Upper lobe of right lung (tissue), 1 donor: ENCODE measurements at regions not wholly inside any gene's neighbourhood (a gene's known extent, or its start where the extent isn't known, plus 50 kb on each side); places are given as distances from the start of the nearest gene placed in this dataset.

Experiments
- ATAC-seq: fragments of 200-7000 bp; cut with Tn5 transposase; one replicate; pipeline ENCODE4 v1.9.1; 2020; ENCODE audit warnings: mild to moderate bottlenecking, moderate library complexity
- DNase-seq: peaks from one replicate; pipeline ENCODE4 v3.0.0-alpha.2; 2020
- H3K27ac ChIP-seq: fragments of 200-600 bp; one replicate; pipeline ENCODE4 v1.8.0; 2022
- H3K27me3 ChIP-seq: fragments of 200-600 bp; one replicate; pipeline ENCODE4 v1.8.0; 2022; ENCODE audit warnings: mild to moderate bottlenecking
- H3K36me3 ChIP-seq: fragments of 200-600 bp; one replicate; pipeline ENCODE4 v1.8.0; 2022
- H3K4me1 ChIP-seq: fragments of 200-600 bp; one replicate; pipeline ENCODE4 v1.8.0; 2022
- H3K4me3 ChIP-seq: fragments of 200-600 bp; one replicate; pipeline ENCODE4 v1.8.0; 2022; ENCODE audit warnings: mild to moderate bottlenecking
- H3K9me3 ChIP-seq: fragments of 200-600 bp; one replicate; pipeline ENCODE4 v1.8.0; 2022
- CTCF ChIP-seq: fragments of 200-600 bp; IDR thresholded peaks from one replicate; pipeline ENCODE4 v1.8.0; 2022; ENCODE audit warnings: antibody characterized with exemption
- intact Hi-C: fragments of 100-400 bp; cut with DNase I; formaldehyde crosslinking; loops from one replicate; pipeline ENCODE4 v1.11.0; 2022
- donor health status: DM: no; HTN: yes; CAD: no; lungs with severe emphysema.

DNA sequence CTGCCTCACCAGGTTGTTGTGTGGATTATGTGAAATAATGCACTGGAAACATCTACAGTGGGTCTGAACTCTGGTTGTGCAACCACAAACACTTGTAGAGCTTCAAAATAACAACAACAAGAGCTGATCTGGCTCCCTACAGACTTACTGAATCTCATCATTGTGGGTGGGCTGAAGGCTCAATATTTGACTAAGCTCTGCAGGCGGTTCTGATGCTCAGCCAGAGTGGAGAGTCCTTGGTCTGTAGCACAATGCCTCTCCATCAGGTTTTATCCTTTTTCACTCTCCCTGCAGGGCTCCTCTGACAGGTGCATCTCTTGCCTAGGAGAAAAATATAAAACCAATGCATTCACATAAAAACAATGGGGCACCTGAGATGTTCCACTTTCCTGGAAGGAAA, 456.3 kb upstream of the ONECUT1 start:
- ATAC-seq (no peak), DNase-seq (no peak)
- no peak overlapping the region for H3K4me3 ChIP-seq
- H3K36me3 ChIP-seq, result no peaks in the 10 kb centered on the region
- no peaks in the 10 kb centered on the region for H3K9me3 ChIP-seq
- no peak overlapping the region for H3K27ac ChIP-seq
- intact Hi-C loops, result no loop called here
- TF ChIP-seq CTCF, result no peak
- no peaks in the 10 kb centered on the region for H3K4me1 ChIP-seq
- no peaks in the 10 kb centered on the region for H3K27me3 ChIP-seq

DNA sequence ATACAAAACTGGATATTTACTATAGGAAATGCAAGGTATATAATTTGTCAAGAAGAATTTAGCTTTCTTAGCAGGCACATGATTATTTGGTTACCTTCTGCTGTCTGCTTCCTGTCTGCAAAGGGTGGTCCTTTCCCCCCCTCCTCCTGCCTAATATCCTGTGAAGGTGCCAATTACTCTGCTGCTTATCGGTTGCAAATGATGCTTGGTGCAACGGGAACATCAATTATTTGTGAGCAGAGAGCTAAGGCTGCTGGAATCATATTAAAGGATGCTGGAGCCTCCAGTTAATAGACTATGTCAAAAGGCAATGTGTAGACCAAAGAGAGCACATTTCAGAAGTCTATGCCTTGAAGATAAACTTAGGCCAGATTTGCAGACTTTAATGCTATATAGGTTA, 443.7 kb upstream of the ONECUT1 start:
- H3K4me3 ChIP-seq, result no peak overlapping the region
- no peak for TF ChIP-seq CTCF
- intact Hi-C loops, result no loop called here
- ATAC-seq (no peak), DNase-seq (no peak)
- H3K9me3 ChIP-seq, result no peaks in the 10 kb centered on the region
- H3K27ac ChIP-seq, result no peak overlapping the region
- H3K27me3 ChIP-seq, result no peaks in the 10 kb centered on the region
- H3K36me3 ChIP-seq, result no peaks in the 10 kb centered on the region
- H3K4me1 ChIP-seq, result no peaks in the 10 kb centered on the region

DNA sequence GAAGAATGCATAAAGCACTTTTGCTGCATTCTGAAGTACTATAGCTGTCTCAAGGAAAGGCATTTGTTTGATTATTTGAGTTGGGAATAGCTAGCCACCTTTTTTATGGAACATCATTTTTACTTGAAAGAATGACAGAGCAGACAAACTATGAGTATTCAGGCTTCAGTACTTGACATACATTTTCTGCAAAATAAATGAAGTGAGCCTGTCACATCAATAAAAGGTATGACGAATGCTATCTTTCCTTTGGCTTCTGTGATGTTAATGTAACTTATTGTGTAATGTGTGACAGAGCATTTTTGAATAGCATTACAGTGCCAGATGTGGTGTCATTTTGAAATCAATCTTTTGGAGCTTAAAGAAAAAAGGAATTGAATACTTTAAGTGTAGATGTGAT, 440.3 kb upstream of the ONECUT1 start:
- no peaks in the 10 kb centered on the region for H3K27me3 ChIP-seq
- no peak overlapping the region for H3K4me3 ChIP-seq
- no peak for TF ChIP-seq CTCF
- H3K4me1 ChIP-seq, result no peaks in the 10 kb centered on the region
- intact Hi-C loops, result no loop called here
- H3K9me3 ChIP-seq, result no peaks in the 10 kb centered on the region
- H3K27ac ChIP-seq, result no peak overlapping the region
- ATAC-seq (no peak), DNase-seq (no peak)
- H3K36me3 ChIP-seq, result no peaks in the 10 kb centered on the region

DNA sequence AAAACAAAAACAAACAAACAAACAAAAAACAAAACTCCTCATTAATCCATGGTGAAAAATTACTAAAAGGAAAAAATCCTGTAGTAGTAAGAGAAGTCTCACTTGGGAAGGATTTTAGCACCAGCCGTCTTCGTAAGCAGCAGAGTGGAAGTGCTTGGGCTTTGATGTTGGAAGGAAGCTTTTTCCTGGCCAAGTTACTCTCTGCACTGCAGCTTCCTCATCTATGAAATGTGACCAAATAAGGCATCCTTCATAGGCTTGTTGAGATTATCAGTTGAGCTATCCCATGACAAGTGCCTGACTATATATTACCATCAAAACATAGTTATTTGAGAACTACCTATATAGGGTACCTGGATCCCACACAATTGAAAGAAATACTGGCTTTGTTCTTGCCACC, 436.4 kb upstream of the ONECUT1 start:
- H3K27me3 ChIP-seq, result no peaks in the 10 kb centered on the region
- intact Hi-C loops, result no loop called here

DNA sequence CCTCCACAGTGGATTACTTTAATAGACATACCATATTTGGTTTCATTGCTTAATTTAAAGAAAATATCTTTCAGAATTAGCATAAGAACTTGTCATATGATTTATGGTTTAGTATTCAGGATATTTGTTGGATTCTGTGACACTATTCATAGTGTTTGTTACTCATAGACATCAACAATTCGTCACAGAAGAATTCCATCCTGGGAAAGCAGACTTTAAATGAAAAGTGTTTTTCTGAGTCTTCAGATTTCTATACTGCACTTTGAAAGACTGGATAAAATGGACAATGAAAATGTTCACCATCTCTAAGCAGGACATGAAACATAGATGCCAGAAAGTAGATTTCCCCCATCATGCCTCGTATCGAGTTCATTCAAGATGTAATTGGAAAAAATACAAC, 435.6 kb upstream of the ONECUT1 start:
- no peak for TF ChIP-seq CTCF
- Histone ChIP-seq H3K4me1 (no peaks in the 10 kb centered on the region), H3K27me3 (no peaks in the 10 kb centered on the region), H3K9me3 (no peaks in the 10 kb centered on the region), H3K27ac (no peak overlapping the region), H3K36me3 (no peaks in the 10 kb centered on the region), H3K4me3 (no peak overlapping the region)
- intact Hi-C loops, result no loop called here
- DNase-seq, result no peak
- no peak for ATAC-seq

More for the DNA sequence above, 436.4 kb upstream of the ONECUT1 start:
- Histone ChIP-seq H3K9me3 (no peaks in the 10 kb centered on the region), H3K4me3 (no peak overlapping the region), H3K4me1 (no peaks in the 10 kb centered on the region), H3K27ac (no peak overlapping the region), H3K36me3 (no peaks in the 10 kb centered on the region)
- no peak for TF ChIP-seq CTCF
- DNase-seq, result no peak
- ATAC-seq, result no peak

DNA sequence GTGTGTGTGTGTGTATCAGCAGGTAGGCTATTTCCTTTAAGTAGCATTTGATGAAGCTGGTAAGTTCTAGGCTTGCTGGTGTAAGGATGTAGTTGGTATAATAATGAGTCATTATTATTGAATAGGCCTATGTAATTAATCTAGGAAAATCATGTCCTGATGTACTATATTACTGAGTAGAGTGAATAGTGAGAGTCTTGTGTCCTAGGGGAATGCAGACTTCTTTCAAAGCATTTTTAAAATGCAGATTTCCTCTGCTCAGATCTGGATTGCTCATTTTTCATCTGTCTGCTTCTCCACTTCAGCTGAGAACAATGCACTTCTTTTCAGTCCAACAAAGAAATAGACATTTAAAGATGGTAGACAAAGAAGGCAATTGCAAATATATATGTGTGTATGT, 434.2 kb upstream of the ONECUT1 start:
- Histone ChIP-seq H3K9me3 (no peaks in the 10 kb centered on the region), H3K27ac (no peak overlapping the region), H3K4me1 (no peaks in the 10 kb centered on the region), H3K36me3 (no peaks in the 10 kb centered on the region), H3K27me3 (no peaks in the 10 kb centered on the region), H3K4me3 (no peak overlapping the region)
- no peak for ATAC-seq
- no peak for DNase-seq
- TF ChIP-seq CTCF, result no peak
- intact Hi-C loops, result no loop called here
